Lower leg skin (tissue), 3 donors: ENCODE measurements at regions not wholly inside any gene's neighbourhood (a gene's known extent, or its start where the extent isn't known, plus 50 kb on each side); places are given as distances from the start of the nearest gene placed in this dataset.

Experiments
- CTCF ChIP-seq, 3 donors: fragments of 450-650 bp; IDR thresholded peaks; one replicate each; pipeline ENCODE4 v1.5.1; 2016; ENCODE audit warnings: antibody characterized with exemption in 3 of 3, mild to moderate bottlenecking in 3 of 3, moderate library complexity in 2 of 3
- POLR2A ChIP-seq, 2 donors: fragments of 450-650 bp; IDR thresholded peaks; one replicate each; pipeline ENCODE4 v1.6.1; 2016 to 2017; ENCODE audit warnings: antibody characterized with exemption in 2 of 2, mild to moderate bottlenecking in 1 of 2, moderate library complexity in 1 of 2

- no peak for TF ChIP-seq POLR2A (IDR thresholded peaks at IDR 0.05)
- TF ChIP-seq CTCF (IDR thresholded peaks at IDR 0.05): no peak
These were observed 474.1 kb upstream of the KCNMB2 start for GRCh38 chr3:178062126-178062525.
